GM12891 (cell line): ENCODE measurements at regions not wholly inside any gene's neighbourhood (a gene's known extent, or its start where the extent isn't known, plus 50 kb on each side); places are given as distances from the start of the nearest gene placed in this dataset.

ENCODE experiments used
- POLR2A ChIP-seq: IDR thresholded peaks from 2 replicates; pipeline ENCODE4 v1.6.1; 2011; ENCODE audit warnings: low read depth, low read length, control low read depth
- POLR2AphosphoS5 ChIP-seq: IDR thresholded peaks from 2 replicates; pipeline ENCODE4 v1.6.1; 2011; ENCODE audit warnings: low read depth, low read length, control low read depth
- TAF1 ChIP-seq: IDR thresholded peaks from 2 replicates; pipeline ENCODE4 v1.6.1; 2011; ENCODE audit warnings: low read depth, low read length, control low read depth

DNA sequence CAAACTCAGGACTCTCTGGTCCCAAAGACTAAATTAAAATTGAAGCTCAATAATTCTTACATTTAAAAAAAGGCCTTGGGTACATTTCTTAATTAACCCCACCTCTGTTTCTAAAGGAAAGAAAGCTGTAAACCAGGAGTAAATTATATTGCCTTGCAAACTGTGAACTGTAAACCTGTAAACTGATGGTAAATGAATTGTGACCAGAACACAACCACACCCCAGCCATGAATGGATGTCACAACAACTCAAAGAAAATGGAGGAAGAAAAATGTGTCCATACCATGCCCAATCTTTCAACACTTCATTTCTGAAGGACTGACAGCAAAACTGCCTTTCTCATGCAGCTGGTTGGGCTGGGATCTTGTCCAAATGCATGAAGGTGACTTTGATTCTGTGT lies 171.3 kb upstream of the C1orf87 start:
- TF ChIP-seq POLR2A: no peak
- no peak for TF ChIP-seq TAF1
- TF ChIP-seq POLR2AphosphoS5: no peak
